Peyer's patch (tissue), 4 donors: ENCODE measurements at regions not wholly inside any gene's neighbourhood (a gene's known extent, or its start where the extent isn't known, plus 50 kb on each side); places are given as distances from the start of the nearest gene placed in this dataset.

Experiments
- POLR2A ChIP-seq, 2 donors: fragments of 450-650 bp; IDR thresholded peaks; one replicate each; pipeline ENCODE4 v1.5.1; 2017; ENCODE audit warnings: antibody characterized with exemption in 2 of 2, mild to moderate bottlenecking in 2 of 2, moderate library complexity in 2 of 2
- TF ChIP-seq, protein P1 (sequence below), 6 experiments: fragments of 450-650 bp in 4 of 6; fragments of 200-600 bp in 2 of 6; sonication (generic) in 1 of 6; IDR thresholded peaks; one replicate each; pipeline ENCODE4 v1.5.1; 2017 to 2019; ENCODE audit warnings: antibody characterized with exemption in 6 of 6, mild to moderate bottlenecking in 3 of 6, moderate library complexity in 1 of 6

- no peak for TF ChIP-seq POLR2A (IDR thresholded peaks at IDR 0.05)
- TF ChIP-seq, protein P1, sequence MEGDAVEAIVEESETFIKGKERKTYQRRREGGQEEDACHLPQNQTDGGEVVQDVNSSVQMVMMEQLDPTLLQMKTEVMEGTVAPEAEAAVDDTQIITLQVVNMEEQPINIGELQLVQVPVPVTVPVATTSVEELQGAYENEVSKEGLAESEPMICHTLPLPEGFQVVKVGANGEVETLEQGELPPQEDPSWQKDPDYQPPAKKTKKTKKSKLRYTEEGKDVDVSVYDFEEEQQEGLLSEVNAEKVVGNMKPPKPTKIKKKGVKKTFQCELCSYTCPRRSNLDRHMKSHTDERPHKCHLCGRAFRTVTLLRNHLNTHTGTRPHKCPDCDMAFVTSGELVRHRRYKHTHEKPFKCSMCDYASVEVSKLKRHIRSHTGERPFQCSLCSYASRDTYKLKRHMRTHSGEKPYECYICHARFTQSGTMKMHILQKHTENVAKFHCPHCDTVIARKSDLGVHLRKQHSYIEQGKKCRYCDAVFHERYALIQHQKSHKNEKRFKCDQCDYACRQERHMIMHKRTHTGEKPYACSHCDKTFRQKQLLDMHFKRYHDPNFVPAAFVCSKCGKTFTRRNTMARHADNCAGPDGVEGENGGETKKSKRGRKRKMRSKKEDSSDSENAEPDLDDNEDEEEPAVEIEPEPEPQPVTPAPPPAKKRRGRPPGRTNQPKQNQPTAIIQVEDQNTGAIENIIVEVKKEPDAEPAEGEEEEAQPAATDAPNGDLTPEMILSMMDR (IDR thresholded peaks at IDR 0.05): no peak
These were observed 85.9 kb upstream of the NCOR2 start for GRCh38 chr12:124653169-124653931.
